ENCODE measurements at regions not wholly inside any gene's neighbourhood (a gene's known extent, or its start where the extent isn't known, plus 50 kb on each side); places are given as distances from the start of the nearest gene placed in this dataset.

GRCh38 chr9:117649126-117649525, 55.1 kb upstream of the TLR4 start:
- TF ChIP-seq CTCF (IDR thresholded peaks at IDR 0.05) (no peak), POLR2A (IDR thresholded peaks at IDR 0.05) (no peak), POLR2AphosphoS5 (IDR thresholded peaks at IDR 0.05) (no peak)
